IMR-90 (cell line): ENCODE measurements at regions not wholly inside any gene's neighbourhood (a gene's known extent, or its start where the extent isn't known, plus 50 kb on each side); places are given as distances from the start of the nearest gene placed in this dataset.

Experiments used
- ATAC-seq: fragments of 200-7000 bp; cut with Tn5 transposase; 2 replicates; pipeline ENCODE4 v1.9.1; 2020; ENCODE audit warnings: low read depth, mild to moderate bottlenecking, moderate library complexity
- BruUV-seq: library from RNA; stranded (reverse); fragments of 400-500 nt; replicated peaks from 2 replicates; lab custom pipeline; 2021; lab: Mats Ljungman, UMichigan
- CTCF ChIA-PET: fragments of 300-600 bp; formaldehyde crosslinking; extraction: SDS; loops from one replicate; lab custom pipeline; 2021; ENCODE audit warnings: antibody characterized with exemption; lab: Yijun Ruan, JAX
- POLR2A ChIA-PET: fragments of 300-600 bp; sonication (Branson Sonifier 250); formaldehyde crosslinking; loops from one replicate; lab custom pipeline; 2022; ENCODE audit warnings: antibody characterized with exemption; ENCODE audit not compliant: unreplicated experiment; lab: Charles Lee
- DNase-seq: peaks from one replicate; pipeline ENCODE4 v3.0.0; 2013
- H2AFZ ChIP-seq: replicated peaks from 2 replicates; pipeline ENCODE3; 2013; ENCODE audit warnings: low read length, mild to moderate bottlenecking; ENCODE audit not compliant: poor library complexity
- H2AK5ac ChIP-seq: 2 replicates; pipeline ENCODE4 v1.6.1; 2013; ENCODE audit warnings: low read depth, low read length, inconsistent platforms
- H2AK9ac ChIP-seq: replicated peaks from 2 replicates; pipeline ENCODE3; 2013; ENCODE audit warnings: mild to moderate bottlenecking, low read depth, low read length, moderate library complexity; ENCODE audit not compliant: poor library complexity
- H2BK120ac ChIP-seq: 2 replicates; pipeline ENCODE4 v1.6.1; 2013; ENCODE audit warnings: low read depth, low read length, inconsistent platforms
- H2BK15ac ChIP-seq: 3 replicates; pipeline ENCODE4 v1.6.1; 2013; ENCODE audit warnings: low read depth, low read length, inconsistent platforms
- H2BK20ac ChIP-seq: 2 replicates; pipeline ENCODE4 v1.6.1; 2013; ENCODE audit warnings: low read depth, mild to moderate bottlenecking, inconsistent platforms, low read length, moderate library complexity
- H2BK5ac ChIP-seq: 2 replicates; pipeline ENCODE4 v1.6.1; 2013; ENCODE audit warnings: mild to moderate bottlenecking, low read depth, low read length, inconsistent platforms; ENCODE audit not compliant: poor library complexity, severe bottlenecking
- H3K14ac ChIP-seq: replicated peaks from 2 replicates; pipeline ENCODE4 v1.6.1; 2013; ENCODE audit warnings: low read depth, low read length, inconsistent platforms
- H3K18ac ChIP-seq: 2 replicates; pipeline ENCODE4 v1.6.1; 2013; ENCODE audit warnings: low read depth, low read length, control low read depth
- H3K23ac ChIP-seq: 2 replicates; pipeline ENCODE4 v1.6.1; 2013; ENCODE audit warnings: low read depth, low read length, inconsistent platforms
- H3K27ac ChIP-seq: 2 replicates; pipeline ENCODE4 v1.5.1; 2013; ENCODE audit warnings: mild to moderate bottlenecking, control low read depth, low read length; ENCODE audit not compliant: insufficient read depth
- H3K27me3 ChIP-seq: 2 replicates; pipeline ENCODE4 v1.6.1; 2013; ENCODE audit warnings: low read length; ENCODE audit not compliant: control insufficient read depth, insufficient read depth
- H3K36me3 ChIP-seq: 2 replicates; pipeline ENCODE4 v1.6.1; 2013; ENCODE audit warnings: low read length, mixed read lengths; ENCODE audit not compliant: control insufficient read depth, insufficient read depth
- H3K4ac ChIP-seq: 2 replicates; pipeline ENCODE4 v1.6.1; 2013; ENCODE audit warnings: low read depth, low read length, inconsistent platforms
- H3K4me1 ChIP-seq: 2 replicates; pipeline ENCODE4 v1.6.1; 2013; ENCODE audit warnings: low read length, mixed read lengths; ENCODE audit not compliant: control insufficient read depth, insufficient read depth
- H3K4me2 ChIP-seq: 2 replicates; pipeline ENCODE4 v1.6.1; 2013; ENCODE audit warnings: low read depth, mild to moderate bottlenecking, control low read depth, low read length, moderate library complexity
- H3K4me3 ChIP-seq: 2 replicates; pipeline ENCODE4 v1.5.1; 2013; ENCODE audit warnings: low read depth, mild to moderate bottlenecking, control low read depth, low read length, moderate library complexity; ENCODE audit not compliant: insufficient read depth
- H3K56ac ChIP-seq: 2 replicates; pipeline ENCODE4 v1.6.1; 2013; ENCODE audit warnings: low read length, inconsistent platforms; ENCODE audit not compliant: insufficient read depth; ENCODE audit errors: extremely low read depth
- H3K79me1 ChIP-seq, 2 experiments: 2 replicates each; pipeline ENCODE4 v1.6.1; 2013; ENCODE audit warnings: low read length in 2 of 2, inconsistent platforms in 1 of 2, low read depth in 1 of 2
- H3K9ac ChIP-seq: 2 replicates; pipeline ENCODE4 v1.6.1; 2013; ENCODE audit warnings: low read depth, low read length, control low read depth
- H3K9me1 ChIP-seq: 2 replicates; pipeline ENCODE4 v1.6.1; 2013; ENCODE audit warnings: low read length, inconsistent platforms; ENCODE audit not compliant: insufficient read depth
- H3K9me3 ChIP-seq: 2 replicates; pipeline ENCODE4 v1.6.1; 2013; ENCODE audit warnings: low read length; ENCODE audit not compliant: control insufficient read depth, insufficient read depth
- H4K20me1 ChIP-seq: 2 replicates; pipeline ENCODE4 v1.6.1; 2013; ENCODE audit warnings: low read length, inconsistent platforms; ENCODE audit not compliant: insufficient read depth
- H4K5ac ChIP-seq: 2 replicates; pipeline ENCODE4 v1.6.1; 2013; ENCODE audit warnings: mild to moderate bottlenecking, low read depth, low read length, control low read depth
- H4K8ac ChIP-seq, 2 experiments: 2 replicates each; pipeline ENCODE4 v1.6.1; 2013; ENCODE audit warnings: low read depth in 2 of 2, low read length in 2 of 2, control low read depth in 1 of 2, inconsistent platforms in 1 of 2
- H4K91ac ChIP-seq: 2 replicates; pipeline ENCODE4 v1.6.1; 2013; ENCODE audit warnings: low read depth, low read length, inconsistent platforms; ENCODE audit not compliant: insufficient read depth
- BHLHE40 ChIP-seq: fragments of 150-350 bp; IDR thresholded peaks from 2 replicates; pipeline ENCODE4 v1.6.1; 2016; ENCODE audit warnings: mild to moderate bottlenecking, low read depth, low read length
- CEBPB ChIP-seq: IDR thresholded peaks from 2 replicates; pipeline ENCODE4 v1.6.1; 2012; ENCODE audit warnings: low read depth, low read length, improper control_type of control experiment
- CHD1 ChIP-seq: IDR thresholded peaks from 2 replicates; pipeline ENCODE4 v1.6.1; 2012; ENCODE audit warnings: low read depth, low read length, improper control_type of control experiment
- ELK1 ChIP-seq: fragments of 150-350 bp; IDR thresholded peaks from 2 replicates; pipeline ENCODE4 v1.6.1; 2016; ENCODE audit warnings: low read depth, mild to moderate bottlenecking, low read length, moderate library complexity, borderline replicate concordance
- FOS ChIP-seq: fragments of 150-350 bp; IDR thresholded peaks from 2 replicates; pipeline ENCODE4 v1.6.1; 2016; ENCODE audit warnings: low read depth, low read length
- MAFK ChIP-seq: IDR thresholded peaks from 2 replicates; pipeline ENCODE4 v1.6.1; 2012; ENCODE audit warnings: low read depth, low read length, improper control_type of control experiment
- MAZ ChIP-seq: IDR thresholded peaks from 2 replicates; pipeline ENCODE4 v1.6.1; 2012; ENCODE audit warnings: low read depth, mild to moderate bottlenecking, low read length, improper control_type of control experiment, moderate library complexity, borderline replicate concordance
- MXI1 ChIP-seq: IDR thresholded peaks from 2 replicates; pipeline ENCODE4 v1.6.1; 2012; ENCODE audit warnings: low read depth, mild to moderate bottlenecking, low read length, moderate library complexity, borderline replicate concordance
- NFE2L2 ChIP-seq: fragments of 150-350 bp; IDR thresholded peaks from 2 replicates; pipeline ENCODE4 v1.6.1; 2016; ENCODE audit warnings: low read depth, mild to moderate bottlenecking, low read length
- POLR2A ChIP-seq: IDR thresholded peaks from 2 replicates; pipeline ENCODE4 v1.6.1; 2012; ENCODE audit warnings: mild to moderate bottlenecking, low read depth, low read length
- RAD21 ChIP-seq: IDR thresholded peaks from 2 replicates; pipeline ENCODE4 v1.6.1; 2012; ENCODE audit warnings: low read length, improper control_type of control experiment
- RCOR1 ChIP-seq: IDR thresholded peaks from 2 replicates; pipeline ENCODE4 v1.6.1; 2012; ENCODE audit warnings: mild to moderate bottlenecking, low read length, improper control_type of control experiment; ENCODE audit not compliant: insufficient replicate concordance
- RFX5 ChIP-seq: IDR thresholded peaks from 2 replicates; pipeline ENCODE4 v1.8.0; 2012; ENCODE audit warnings: low read depth, mild to moderate bottlenecking, low read length, moderate library complexity
- SMC3 ChIP-seq: fragments of 150-350 bp; IDR thresholded peaks from 2 replicates; pipeline ENCODE4 v1.6.1; 2016; ENCODE audit warnings: low read depth, mild to moderate bottlenecking, antibody characterized with exemption, low read length, moderate library complexity
- WGBS, 2 experiments: methylation state at CpG; one replicate each; pipeline versions ENCODE4 v1.1.5 to v1.1.7; 2013; ENCODE audit warnings: missing lambda C conversion rate in 2 of 2; ENCODE audit not compliant: insufficient read length in 1 of 2; ENCODE audit errors: extremely low coverage in 2 of 2; 5-methylcytosine and 5-hydroxymethylcytosine counted together
- dilution Hi-C: fragments of 300-500 bp; cut with HindIII; formaldehyde crosslinking; loops from one replicate; pipeline ENCODE4 v1.14.3; 2018; ENCODE audit warnings: low sequenced_read_pairs; ENCODE audit not compliant: unreplicated experiment
- in situ Hi-C: fragments of 300-500 bp; cut with MboI; formaldehyde crosslinking; loops from 3 replicates; pipeline ENCODE4 v1.14.3; 2019; ENCODE audit warnings: low sequenced_read_pairs, inconsistent platforms, mixed read lengths
- intact Hi-C: fragments of 100-400 bp; cut with micrococcal nuclease; formaldehyde crosslinking; loops from 2 replicates; pipeline ENCODE4 v1.10.0; 2022
- TF ChIP-seq, protein P1 (sequence below): fragments of 150-350 bp; IDR thresholded peaks from 2 replicates; pipeline ENCODE4 v1.6.1; 2017; ENCODE audit warnings: mild to moderate bottlenecking, antibody characterized with exemption, low read length, low read depth
- TF ChIP-seq, protein P2 (sequence below): conservative IDR thresholded peaks from 2 replicates; pipeline ENCODE4 v1.5.1; 2012; ENCODE audit warnings: mild to moderate bottlenecking, low read depth, low read length, improper control_type of control experiment

DNA sequence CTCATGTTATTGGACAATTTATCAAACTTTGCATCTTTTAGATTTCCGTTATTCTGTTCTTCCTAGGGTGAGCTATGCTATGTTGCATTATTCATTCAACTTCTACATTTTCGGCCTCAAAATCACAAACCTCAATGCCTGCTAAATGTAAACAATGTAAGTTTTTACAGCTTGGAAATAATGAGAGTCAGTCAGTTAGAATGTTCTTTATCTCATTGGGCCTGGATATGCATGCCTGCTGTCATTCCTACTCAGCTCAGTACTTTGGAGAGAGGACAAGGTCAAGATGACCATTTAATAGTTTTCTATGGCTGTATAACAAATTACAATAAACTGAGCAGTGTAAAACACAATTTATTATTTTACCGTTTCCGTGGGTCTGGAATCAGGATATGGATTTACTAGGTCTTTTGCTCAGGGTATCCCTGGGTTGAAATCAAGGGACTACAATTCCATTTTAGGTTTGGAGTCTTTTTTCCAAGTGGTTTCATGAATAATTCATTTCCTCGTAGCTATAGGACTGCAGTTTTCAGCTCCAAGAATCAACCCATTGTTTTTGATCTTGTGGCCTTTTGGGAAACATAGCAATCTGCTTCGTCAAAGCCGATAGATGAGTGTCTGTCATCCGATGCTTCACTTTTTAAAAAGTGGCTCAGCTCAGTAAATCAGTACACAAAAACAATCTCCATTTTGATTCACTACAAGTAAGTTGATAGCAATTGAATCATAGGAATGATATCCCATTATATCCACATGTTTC lies 1143.2 kb upstream of the CDH6 start:
- H4K91ac ChIP-seq: no peak overlapping the region
- H3K14ac ChIP-seq: no peak overlapping the region
- no peak overlapping the region for H3K27ac ChIP-seq
- no peak overlapping the region for H2BK120ac ChIP-seq
- H3K79me1 ChIP-seq: no peaks in the 10 kb centered on the region
- intact Hi-C loops: loop anchor here (5.0 kb wide), 1 partner anchor 1282 kb away; no protein-coding TSS in a partner anchor
- H3K56ac ChIP-seq: no peak overlapping the region
- no peak for DNase-seq
- no peak overlapping the region for H3K9ac ChIP-seq
- POLR2A ChIA-PET: no interaction called here
- 0 out of 2 replicates have a peak, but pooled peaks cover 2% of the 10 kb centered on the region for H3K9me3 ChIP-seq
- no peak overlapping the region for H3K4ac ChIP-seq
- in situ Hi-C loops: no loop called here
- CTCF ChIA-PET: interaction anchor here (1.7 kb wide), 1 partner anchor 10 kb away, joined by 7 read pairs; no protein-coding TSS in a partner anchor
- no peak overlapping the region for H2AFZ ChIP-seq
- BruUV-seq: no TSS peak
- no peak overlapping the region for H4K8ac ChIP-seq
- no peak overlapping the region for H3K4me3 ChIP-seq
- H4K5ac ChIP-seq: no peak overlapping the region
- no peak overlapping the region for H3K23ac ChIP-seq
- dilution Hi-C loops: no loop called here
- no peak overlapping the region for H2BK20ac ChIP-seq
- WGBS, 2 experiments: no CpG with 5 or more reads among the region's 8 CpGs
- H2AK9ac ChIP-seq: no peak overlapping the region
- no peaks in the 10 kb centered on the region for H3K27me3 ChIP-seq
- ATAC-seq: no peak
- H2BK5ac ChIP-seq: no peak overlapping the region
- H3K4me1 ChIP-seq: no peaks in the 10 kb centered on the region
- no peak overlapping the region for H3K18ac ChIP-seq
- no peak overlapping the region for H3K4me2 ChIP-seq
- H4K20me1 ChIP-seq: no peaks in the 10 kb centered on the region
- H3K36me3 ChIP-seq: no peaks in the 10 kb centered on the region
- H2BK15ac ChIP-seq: no peak overlapping the region
- H2AK5ac ChIP-seq: no peak overlapping the region
- no peaks in the 10 kb centered on the region for H3K9me1 ChIP-seq
- TF ChIP-seq, protein P1, sequence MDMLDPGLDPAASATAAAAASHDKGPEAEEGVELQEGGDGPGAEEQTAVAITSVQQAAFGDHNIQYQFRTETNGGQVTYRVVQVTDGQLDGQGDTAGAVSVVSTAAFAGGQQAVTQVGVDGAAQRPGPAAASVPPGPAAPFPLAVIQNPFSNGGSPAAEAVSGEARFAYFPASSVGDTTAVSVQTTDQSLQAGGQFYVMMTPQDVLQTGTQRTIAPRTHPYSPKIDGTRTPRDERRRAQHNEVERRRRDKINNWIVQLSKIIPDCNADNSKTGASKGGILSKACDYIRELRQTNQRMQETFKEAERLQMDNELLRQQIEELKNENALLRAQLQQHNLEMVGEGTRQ: no peak
- TF ChIP-seq CEBPB (no peak), BHLHE40 (no peak), NFE2L2 (no peak), MAZ (no peak), POLR2A (no peak), MXI1 (no peak), RCOR1 (no peak), FOS (no peak), CHD1 (no peak), RFX5 (no peak), ELK1 (no peak), MAFK (no peak), RAD21 (no peak), SMC3 (no peak)
- TF ChIP-seq, protein P2, sequence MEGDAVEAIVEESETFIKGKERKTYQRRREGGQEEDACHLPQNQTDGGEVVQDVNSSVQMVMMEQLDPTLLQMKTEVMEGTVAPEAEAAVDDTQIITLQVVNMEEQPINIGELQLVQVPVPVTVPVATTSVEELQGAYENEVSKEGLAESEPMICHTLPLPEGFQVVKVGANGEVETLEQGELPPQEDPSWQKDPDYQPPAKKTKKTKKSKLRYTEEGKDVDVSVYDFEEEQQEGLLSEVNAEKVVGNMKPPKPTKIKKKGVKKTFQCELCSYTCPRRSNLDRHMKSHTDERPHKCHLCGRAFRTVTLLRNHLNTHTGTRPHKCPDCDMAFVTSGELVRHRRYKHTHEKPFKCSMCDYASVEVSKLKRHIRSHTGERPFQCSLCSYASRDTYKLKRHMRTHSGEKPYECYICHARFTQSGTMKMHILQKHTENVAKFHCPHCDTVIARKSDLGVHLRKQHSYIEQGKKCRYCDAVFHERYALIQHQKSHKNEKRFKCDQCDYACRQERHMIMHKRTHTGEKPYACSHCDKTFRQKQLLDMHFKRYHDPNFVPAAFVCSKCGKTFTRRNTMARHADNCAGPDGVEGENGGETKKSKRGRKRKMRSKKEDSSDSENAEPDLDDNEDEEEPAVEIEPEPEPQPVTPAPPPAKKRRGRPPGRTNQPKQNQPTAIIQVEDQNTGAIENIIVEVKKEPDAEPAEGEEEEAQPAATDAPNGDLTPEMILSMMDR: no peak
